ENCODE measurements at regions not wholly inside any gene's neighbourhood (a gene's known extent, or its start where the extent isn't known, plus 50 kb on each side); places are given as distances from the start of the nearest gene placed in this dataset.

- TF ChIP-seq POLR2AphosphoS5 (IDR thresholded peaks at IDR 0.05; ENCODE audit: low read depth) (no peak), EZH2 (IDR thresholded peaks at IDR 0.05; ENCODE audit: low read depth, unreplicated experiment) (no peak), EZH2phosphoT487 (IDR thresholded peaks at IDR 0.05; ENCODE audit: unreplicated experiment) (no peak), CREB1 (CRISPR knock-in tag; IDR thresholded peaks at IDR 0.05; ENCODE audit: low read depth) (no peak), STAT1 (IDR thresholded peaks at IDR 0.05; ENCODE audit: unreplicated experiment) (no peak), JUNB (IDR thresholded peaks at IDR 0.05; ENCODE audit: unreplicated experiment) (no peak), NANOG (IDR thresholded peaks at IDR 0.05; ENCODE audit: borderline replicate concordance) (no peak), ZNF462 (CRISPR knock-in tag; IDR thresholded peaks at IDR 0.05) (no peak), ZNF331 (CRISPR knock-in tag; IDR thresholded peaks at IDR 0.05; ENCODE audit: low read depth) (no peak), ZNF114 (CRISPR knock-in tag; IDR thresholded peaks at IDR 0.05) (no peak), ETS1 (IDR thresholded peaks at IDR 0.05) (no peak)
- TF ChIP-seq, protein P1, sequence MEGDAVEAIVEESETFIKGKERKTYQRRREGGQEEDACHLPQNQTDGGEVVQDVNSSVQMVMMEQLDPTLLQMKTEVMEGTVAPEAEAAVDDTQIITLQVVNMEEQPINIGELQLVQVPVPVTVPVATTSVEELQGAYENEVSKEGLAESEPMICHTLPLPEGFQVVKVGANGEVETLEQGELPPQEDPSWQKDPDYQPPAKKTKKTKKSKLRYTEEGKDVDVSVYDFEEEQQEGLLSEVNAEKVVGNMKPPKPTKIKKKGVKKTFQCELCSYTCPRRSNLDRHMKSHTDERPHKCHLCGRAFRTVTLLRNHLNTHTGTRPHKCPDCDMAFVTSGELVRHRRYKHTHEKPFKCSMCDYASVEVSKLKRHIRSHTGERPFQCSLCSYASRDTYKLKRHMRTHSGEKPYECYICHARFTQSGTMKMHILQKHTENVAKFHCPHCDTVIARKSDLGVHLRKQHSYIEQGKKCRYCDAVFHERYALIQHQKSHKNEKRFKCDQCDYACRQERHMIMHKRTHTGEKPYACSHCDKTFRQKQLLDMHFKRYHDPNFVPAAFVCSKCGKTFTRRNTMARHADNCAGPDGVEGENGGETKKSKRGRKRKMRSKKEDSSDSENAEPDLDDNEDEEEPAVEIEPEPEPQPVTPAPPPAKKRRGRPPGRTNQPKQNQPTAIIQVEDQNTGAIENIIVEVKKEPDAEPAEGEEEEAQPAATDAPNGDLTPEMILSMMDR (conservative IDR thresholded peaks at IDR 0.05; ENCODE audit: low read depth in 2 of 2) = no peak
- TF ChIP-seq, protein P2, sequence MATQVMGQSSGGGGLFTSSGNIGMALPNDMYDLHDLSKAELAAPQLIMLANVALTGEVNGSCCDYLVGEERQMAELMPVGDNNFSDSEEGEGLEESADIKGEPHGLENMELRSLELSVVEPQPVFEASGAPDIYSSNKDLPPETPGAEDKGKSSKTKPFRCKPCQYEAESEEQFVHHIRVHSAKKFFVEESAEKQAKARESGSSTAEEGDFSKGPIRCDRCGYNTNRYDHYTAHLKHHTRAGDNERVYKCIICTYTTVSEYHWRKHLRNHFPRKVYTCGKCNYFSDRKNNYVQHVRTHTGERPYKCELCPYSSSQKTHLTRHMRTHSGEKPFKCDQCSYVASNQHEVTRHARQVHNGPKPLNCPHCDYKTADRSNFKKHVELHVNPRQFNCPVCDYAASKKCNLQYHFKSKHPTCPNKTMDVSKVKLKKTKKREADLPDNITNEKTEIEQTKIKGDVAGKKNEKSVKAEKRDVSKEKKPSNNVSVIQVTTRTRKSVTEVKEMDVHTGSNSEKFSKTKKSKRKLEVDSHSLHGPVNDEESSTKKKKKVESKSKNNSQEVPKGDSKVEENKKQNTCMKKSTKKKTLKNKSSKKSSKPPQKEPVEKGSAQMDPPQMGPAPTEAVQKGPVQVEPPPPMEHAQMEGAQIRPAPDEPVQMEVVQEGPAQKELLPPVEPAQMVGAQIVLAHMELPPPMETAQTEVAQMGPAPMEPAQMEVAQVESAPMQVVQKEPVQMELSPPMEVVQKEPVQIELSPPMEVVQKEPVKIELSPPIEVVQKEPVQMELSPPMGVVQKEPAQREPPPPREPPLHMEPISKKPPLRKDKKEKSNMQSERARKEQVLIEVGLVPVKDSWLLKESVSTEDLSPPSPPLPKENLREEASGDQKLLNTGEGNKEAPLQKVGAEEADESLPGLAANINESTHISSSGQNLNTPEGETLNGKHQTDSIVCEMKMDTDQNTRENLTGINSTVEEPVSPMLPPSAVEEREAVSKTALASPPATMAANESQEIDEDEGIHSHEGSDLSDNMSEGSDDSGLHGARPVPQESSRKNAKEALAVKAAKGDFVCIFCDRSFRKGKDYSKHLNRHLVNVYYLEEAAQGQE (IDR thresholded peaks at IDR 0.05; ENCODE audit: unreplicated experiment) = no peak
Measured at GRCh38 chr18:34025191-34025801, 199.4 kb downstream of the NOL4 start.

All from GM23338 (cell line).